ENCODE measurements at regions not wholly inside any gene's neighbourhood (a gene's known extent, or its start where the extent isn't known, plus 50 kb on each side); places are given as distances from the start of the nearest gene placed in this dataset.

GRCh38 chr5:8005416-8005815, 136.5 kb downstream of the MTRR start:
- H3K4me1 ChIP-seq (ENCODE audit: control insufficient read depth, insufficient read depth, low read length), result no peaks in the 10 kb centered on the region
- no peaks in the 10 kb centered on the region for H3K36me3 ChIP-seq (ENCODE audit: control insufficient read depth, insufficient read depth, low read length)
- no peak overlapping the region for H3K27ac ChIP-seq (ENCODE audit: low read depth, low read length)
- no peak overlapping the region for H3K9ac ChIP-seq (ENCODE audit: low read length)
- no peak overlapping the region for H3K4me3 ChIP-seq (ENCODE audit: low read length)
- H3K27me3 ChIP-seq (ENCODE audit: control insufficient read depth, insufficient read depth, low read length), result no peaks in the 10 kb centered on the region

GRCh38 chr5:8012131-8012977, 143.4 kb downstream of the MTRR start:
- H3K36me3 ChIP-seq (ENCODE audit: control insufficient read depth, insufficient read depth, low read length), result no peaks in the 10 kb centered on the region
- H3K4me3 ChIP-seq (ENCODE audit: low read length), result no peak overlapping the region
- no peaks in the 10 kb centered on the region for H3K27me3 ChIP-seq (ENCODE audit: control insufficient read depth, insufficient read depth, low read length)
- H3K9ac ChIP-seq (ENCODE audit: low read length), result no peak overlapping the region
- H3K27ac ChIP-seq (ENCODE audit: low read depth, low read length), result no peak overlapping the region
- no peaks in the 10 kb centered on the region for H3K4me1 ChIP-seq (ENCODE audit: control insufficient read depth, insufficient read depth, low read length)

- H3K27ac ChIP-seq (ENCODE audit: low read depth, low read length), result no peak overlapping the region
- no peak overlapping the region for H3K4me3 ChIP-seq (ENCODE audit: low read length)
- H3K36me3 ChIP-seq (ENCODE audit: control insufficient read depth, insufficient read depth, low read length), result no peaks in the 10 kb centered on the region
- no peaks in the 10 kb centered on the region for H3K4me1 ChIP-seq (ENCODE audit: control insufficient read depth, insufficient read depth, low read length)
- no peak overlapping the region for H3K9ac ChIP-seq (ENCODE audit: low read length)
- H3K27me3 ChIP-seq (ENCODE audit: control insufficient read depth, insufficient read depth, low read length), result no peaks in the 10 kb centered on the region
These were observed 145.2 kb downstream of the MTRR start for GRCh38 chr5:8013948-8014710.

- Histone ChIP-seq H3K27ac (ENCODE audit: low read depth, low read length) (no peak overlapping the region), H3K9ac (ENCODE audit: low read length) (no peak overlapping the region), H3K4me3 (ENCODE audit: low read length) (no peak overlapping the region), H3K4me1 (ENCODE audit: control insufficient read depth, insufficient read depth, low read length) (no peaks in the 10 kb centered on the region), H3K36me3 (ENCODE audit: control insufficient read depth, insufficient read depth, low read length) (no peaks in the 10 kb centered on the region), H3K27me3 (ENCODE audit: control insufficient read depth, insufficient read depth, low read length) (no peaks in the 10 kb centered on the region)
These were observed 150.8 kb downstream of the MTRR start for GRCh38 chr5:8019719-8020218.

- no peak overlapping the region for H3K27ac ChIP-seq (ENCODE audit: low read depth, low read length)
These were observed 152.0 kb downstream of the MTRR start for GRCh38 chr5:8020861-8021514.

GRCh38 chr5:8028243-8028642, 159.3 kb downstream of the MTRR start:
- Histone ChIP-seq H3K9ac (ENCODE audit: low read length) (no peak overlapping the region), H3K4me1 (ENCODE audit: control insufficient read depth, insufficient read depth, low read length) (no peaks in the 10 kb centered on the region), H3K27me3 (ENCODE audit: control insufficient read depth, insufficient read depth, low read length) (no peaks in the 10 kb centered on the region), H3K36me3 (ENCODE audit: control insufficient read depth, insufficient read depth, low read length) (no peaks in the 10 kb centered on the region), H3K27ac (ENCODE audit: low read depth, low read length) (no peak overlapping the region), H3K4me3 (ENCODE audit: low read length) (no peak overlapping the region)

More at GRCh38 chr5:8020861-8021514, 152.0 kb downstream of the MTRR start:
- Histone ChIP-seq H3K36me3 (ENCODE audit: control insufficient read depth, insufficient read depth, low read length) (no peaks in the 10 kb centered on the region), H3K4me1 (ENCODE audit: control insufficient read depth, insufficient read depth, low read length) (no peaks in the 10 kb centered on the region), H3K9ac (ENCODE audit: low read length) (no peak overlapping the region), H3K4me3 (ENCODE audit: low read length) (no peak overlapping the region), H3K27me3 (ENCODE audit: control insufficient read depth, insufficient read depth, low read length) (no peaks in the 10 kb centered on the region)

- Histone ChIP-seq H3K4me3 (ENCODE audit: low read length) (no peak overlapping the region), H3K4me1 (ENCODE audit: control insufficient read depth, insufficient read depth, low read length) (no peaks in the 10 kb centered on the region), H3K36me3 (ENCODE audit: control insufficient read depth, insufficient read depth, low read length) (no peaks in the 10 kb centered on the region), H3K27me3 (ENCODE audit: control insufficient read depth, insufficient read depth, low read length) (no peaks in the 10 kb centered on the region), H3K9ac (ENCODE audit: low read length) (no peak overlapping the region), H3K27ac (ENCODE audit: low read depth, low read length) (no peak overlapping the region)
These were observed 164.3 kb downstream of the MTRR start for GRCh38 chr5:8033261-8033660.

GRCh38 chr5:8034852-8035251, 165.9 kb downstream of the MTRR start:
- Histone ChIP-seq H3K27me3 (ENCODE audit: control insufficient read depth, insufficient read depth, low read length) (no peaks in the 10 kb centered on the region), H3K9ac (ENCODE audit: low read length) (no peak overlapping the region), H3K27ac (ENCODE audit: low read depth, low read length) (no peak overlapping the region), H3K36me3 (ENCODE audit: control insufficient read depth, insufficient read depth, low read length) (no peaks in the 10 kb centered on the region), H3K4me3 (ENCODE audit: low read length) (no peak overlapping the region), H3K4me1 (ENCODE audit: control insufficient read depth, insufficient read depth, low read length) (no peaks in the 10 kb centered on the region)

- H3K9ac ChIP-seq (ENCODE audit: low read length), result no peak overlapping the region
- no peaks in the 10 kb centered on the region for H3K4me1 ChIP-seq (ENCODE audit: control insufficient read depth, insufficient read depth, low read length)
- no peaks in the 10 kb centered on the region for H3K36me3 ChIP-seq (ENCODE audit: control insufficient read depth, insufficient read depth, low read length)
- H3K4me3 ChIP-seq (ENCODE audit: low read length), result no peak overlapping the region
- no peak overlapping the region for H3K27ac ChIP-seq (ENCODE audit: low read depth, low read length)
- H3K27me3 ChIP-seq (ENCODE audit: control insufficient read depth, insufficient read depth, low read length), result no peaks in the 10 kb centered on the region
These were observed 180.0 kb downstream of the MTRR start for GRCh38 chr5:8048920-8049319.

GRCh38 chr5:8050616-8051175, 181.7 kb downstream of the MTRR start:
- no peaks in the 10 kb centered on the region for H3K4me1 ChIP-seq (ENCODE audit: control insufficient read depth, insufficient read depth, low read length)
- no peaks in the 10 kb centered on the region for H3K27me3 ChIP-seq (ENCODE audit: control insufficient read depth, insufficient read depth, low read length)
- no peak overlapping the region for H3K4me3 ChIP-seq (ENCODE audit: low read length)
- no peak overlapping the region for H3K27ac ChIP-seq (ENCODE audit: low read depth, low read length)
- no peaks in the 10 kb centered on the region for H3K36me3 ChIP-seq (ENCODE audit: control insufficient read depth, insufficient read depth, low read length)
- no peak overlapping the region for H3K9ac ChIP-seq (ENCODE audit: low read length)

- Histone ChIP-seq H3K27me3 (ENCODE audit: control insufficient read depth, insufficient read depth, low read length) (no peaks in the 10 kb centered on the region), H3K4me1 (ENCODE audit: control insufficient read depth, insufficient read depth, low read length) (no peaks in the 10 kb centered on the region), H3K4me3 (ENCODE audit: low read length) (no peak overlapping the region), H3K27ac (ENCODE audit: low read depth, low read length) (no peak overlapping the region), H3K9ac (ENCODE audit: low read length) (no peak overlapping the region), H3K36me3 (ENCODE audit: control insufficient read depth, insufficient read depth, low read length) (no peaks in the 10 kb centered on the region)
These were observed 184.3 kb downstream of the MTRR start for GRCh38 chr5:8053270-8053669.

- Histone ChIP-seq H3K4me3 (ENCODE audit: low read length) (no peak overlapping the region), H3K9ac (ENCODE audit: low read length) (no peak overlapping the region), H3K27ac (ENCODE audit: low read depth, low read length) (no peak overlapping the region), H3K27me3 (ENCODE audit: control insufficient read depth, insufficient read depth, low read length) (no peaks in the 10 kb centered on the region), H3K4me1 (ENCODE audit: control insufficient read depth, insufficient read depth, low read length) (no peaks in the 10 kb centered on the region), H3K36me3 (ENCODE audit: control insufficient read depth, insufficient read depth, low read length) (no peaks in the 10 kb centered on the region)
These were observed 188.8 kb downstream of the MTRR start for GRCh38 chr5:8057769-8058168.
